ENCODE measurements at regions not wholly inside any gene's neighbourhood (a gene's known extent, or its start where the extent isn't known, plus 50 kb on each side); places are given as distances from the start of the nearest gene placed in this dataset.

DNA sequence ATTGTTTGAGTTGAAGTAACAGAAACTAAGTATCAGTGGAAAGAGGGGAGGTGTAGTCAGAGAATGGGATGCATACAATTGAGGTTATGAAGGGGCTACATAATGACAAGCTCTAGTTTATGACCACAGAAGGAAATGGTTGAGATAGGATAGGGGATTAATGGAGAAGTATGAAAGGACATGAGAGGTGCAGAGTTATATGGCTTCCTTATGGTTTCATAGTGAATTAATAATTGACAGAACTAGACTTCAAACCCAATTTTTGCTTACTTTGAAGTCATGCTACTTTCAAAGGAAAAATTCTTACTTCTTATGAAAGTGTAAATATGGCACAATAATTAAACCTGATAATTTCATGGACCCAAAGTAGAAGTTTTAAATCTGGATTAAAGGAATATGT, 340.3 kb upstream of the LRRC4C start:
- TF ChIP-seq, protein P1, sequence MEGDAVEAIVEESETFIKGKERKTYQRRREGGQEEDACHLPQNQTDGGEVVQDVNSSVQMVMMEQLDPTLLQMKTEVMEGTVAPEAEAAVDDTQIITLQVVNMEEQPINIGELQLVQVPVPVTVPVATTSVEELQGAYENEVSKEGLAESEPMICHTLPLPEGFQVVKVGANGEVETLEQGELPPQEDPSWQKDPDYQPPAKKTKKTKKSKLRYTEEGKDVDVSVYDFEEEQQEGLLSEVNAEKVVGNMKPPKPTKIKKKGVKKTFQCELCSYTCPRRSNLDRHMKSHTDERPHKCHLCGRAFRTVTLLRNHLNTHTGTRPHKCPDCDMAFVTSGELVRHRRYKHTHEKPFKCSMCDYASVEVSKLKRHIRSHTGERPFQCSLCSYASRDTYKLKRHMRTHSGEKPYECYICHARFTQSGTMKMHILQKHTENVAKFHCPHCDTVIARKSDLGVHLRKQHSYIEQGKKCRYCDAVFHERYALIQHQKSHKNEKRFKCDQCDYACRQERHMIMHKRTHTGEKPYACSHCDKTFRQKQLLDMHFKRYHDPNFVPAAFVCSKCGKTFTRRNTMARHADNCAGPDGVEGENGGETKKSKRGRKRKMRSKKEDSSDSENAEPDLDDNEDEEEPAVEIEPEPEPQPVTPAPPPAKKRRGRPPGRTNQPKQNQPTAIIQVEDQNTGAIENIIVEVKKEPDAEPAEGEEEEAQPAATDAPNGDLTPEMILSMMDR (conservative IDR thresholded peaks at IDR 0.05 in 1 of 2, IDR thresholded peaks at IDR 0.05 in 1 of 2; ENCODE audit: extremely low read depth in 1 of 2, insufficient read depth in 1 of 2, low read depth in 1 of 2, low read length in 2 of 2), result no peak
- TF ChIP-seq EZH2 (IDR thresholded peaks at IDR 0.05; ENCODE audit: borderline replicate concordance, low read length), result no peak
